Activated gamma-delta T cell (primary cell): ENCODE measurements at regions not wholly inside any gene's neighbourhood (a gene's known extent, or its start where the extent isn't known, plus 50 kb on each side); places are given as distances from the start of the nearest gene placed in this dataset.
"Not testable (repeated sequence)": the region's sequence is repeated elsewhere in the genome, so short reads cannot be mapped to it uniquely, and the experiment has no call there.

Experiments
- DNase-seq: peaks from one replicate; lab custom pipeline; 2025; lab: John Stamatoyannopoulos, UW

DNA sequence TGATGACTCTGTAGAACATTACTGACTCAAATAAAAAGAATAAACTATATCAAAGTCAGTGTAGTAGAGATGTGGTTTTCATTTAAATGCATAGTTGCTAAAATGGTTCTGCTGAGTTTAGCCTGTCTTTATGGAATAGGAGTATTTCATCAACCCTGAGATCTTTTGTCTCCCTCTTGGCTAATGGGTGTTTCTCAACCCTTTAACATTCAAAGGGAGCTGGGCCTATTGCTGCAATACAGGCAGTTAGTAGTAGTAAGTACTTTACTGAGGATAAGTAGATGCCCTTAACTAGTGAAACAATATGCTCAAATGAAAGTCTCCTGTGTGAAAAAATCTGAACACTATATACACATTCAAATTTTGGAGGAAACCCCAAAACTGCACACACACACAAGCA is 184.7 kb upstream of the TTC14 start:
- no peak for DNase-seq

DNA sequence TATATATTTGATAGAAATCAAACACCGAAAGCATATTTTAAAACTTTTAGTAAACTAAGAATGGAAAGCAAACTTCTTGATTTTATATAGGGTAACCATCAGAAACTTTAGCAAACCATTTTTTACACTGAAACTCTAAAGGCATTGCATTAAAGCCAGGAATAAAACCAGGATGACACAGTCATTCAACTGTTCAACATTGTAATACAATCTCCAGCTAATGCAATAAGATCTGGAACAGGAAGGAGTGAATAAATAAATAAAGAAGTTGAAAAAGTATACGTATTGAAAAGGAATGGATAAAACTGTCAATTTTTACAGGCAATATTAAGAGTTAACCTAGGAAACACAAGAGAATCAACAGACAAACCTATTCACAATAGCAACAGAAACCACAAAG is 181.9 kb upstream of the TTC14 start:
- DNase-seq = no peak

DNA sequence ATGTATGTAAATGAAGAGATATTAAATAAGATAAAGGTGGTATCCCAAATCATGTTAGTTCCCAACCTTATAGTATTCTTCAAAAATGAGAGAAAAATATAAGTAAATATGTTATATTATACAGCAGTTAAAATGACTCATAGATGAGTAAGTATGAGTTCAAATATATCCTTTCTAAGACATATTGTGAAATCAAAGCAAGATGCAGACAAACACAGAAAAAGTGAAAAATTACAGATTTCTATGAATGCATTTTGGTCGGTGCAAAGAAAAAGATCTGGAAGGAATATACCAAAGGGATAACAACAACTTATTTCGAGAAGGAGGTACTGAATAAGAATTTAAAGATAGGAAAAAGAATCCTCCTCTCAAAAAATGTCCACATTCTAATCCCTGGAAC is 181.2 kb upstream of the TTC14 start:
- no peak for DNase-seq

DNA sequence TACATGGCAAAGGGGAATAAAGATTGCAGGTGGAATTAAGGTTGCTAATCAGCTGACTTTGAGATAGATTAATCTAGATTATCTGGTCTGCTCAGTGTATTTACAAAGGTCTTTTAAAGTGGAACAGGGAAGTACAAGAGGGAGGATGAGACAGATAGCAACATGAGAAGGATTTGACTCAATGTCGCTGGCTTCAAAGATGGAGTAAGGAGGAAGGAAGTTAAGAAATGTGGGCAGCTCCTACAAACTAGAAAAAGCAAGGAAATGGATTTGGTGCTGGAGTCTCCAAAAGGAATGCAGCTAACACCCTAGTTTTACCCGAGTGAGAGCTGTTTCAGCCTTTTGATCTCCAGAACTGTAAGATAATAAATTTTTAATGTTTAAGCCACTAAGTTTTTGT is 180.7 kb upstream of the TTC14 start:
- no peak for DNase-seq

DNA sequence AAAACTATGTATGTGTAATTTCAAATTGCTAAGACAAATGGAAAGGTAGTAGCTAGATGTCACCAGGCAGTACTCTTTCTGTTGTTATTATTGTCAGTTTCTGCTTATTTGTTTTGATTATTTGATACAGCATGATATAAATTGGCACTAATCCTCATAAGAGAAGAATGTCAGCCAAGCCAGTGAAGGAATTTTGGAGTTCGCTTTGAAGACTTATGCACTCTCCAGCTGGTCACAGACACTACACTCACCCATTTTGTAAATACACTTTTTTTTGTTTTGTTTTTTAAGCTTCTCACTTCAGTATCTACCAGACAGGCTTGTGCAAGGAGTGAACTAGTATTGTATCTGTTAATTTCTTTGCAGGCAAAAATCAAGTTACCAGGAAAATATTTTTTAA is 180.2 kb upstream of the TTC14 start:
- no peak for DNase-seq

DNA sequence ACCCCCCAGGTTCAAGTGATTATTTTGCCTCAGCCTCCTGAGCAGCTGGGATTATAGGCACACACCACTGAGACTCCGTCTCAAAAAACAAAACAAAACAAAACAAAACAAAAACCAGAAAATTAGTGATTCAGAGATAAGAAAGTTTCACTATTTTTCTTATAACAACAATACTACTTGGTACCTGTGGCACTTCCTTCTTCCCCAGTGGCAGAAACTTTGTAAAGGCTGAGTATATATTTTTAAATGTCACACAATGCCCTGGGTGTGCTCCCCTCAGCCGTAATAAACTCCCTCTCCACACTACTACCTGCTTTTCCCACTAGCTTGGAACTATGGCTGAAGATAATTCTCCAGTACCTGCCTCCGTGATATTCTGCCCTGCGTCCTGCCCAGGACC is 177.7 kb upstream of the TTC14 start:
- not testable (repeated sequence) for DNase-seq

DNA sequence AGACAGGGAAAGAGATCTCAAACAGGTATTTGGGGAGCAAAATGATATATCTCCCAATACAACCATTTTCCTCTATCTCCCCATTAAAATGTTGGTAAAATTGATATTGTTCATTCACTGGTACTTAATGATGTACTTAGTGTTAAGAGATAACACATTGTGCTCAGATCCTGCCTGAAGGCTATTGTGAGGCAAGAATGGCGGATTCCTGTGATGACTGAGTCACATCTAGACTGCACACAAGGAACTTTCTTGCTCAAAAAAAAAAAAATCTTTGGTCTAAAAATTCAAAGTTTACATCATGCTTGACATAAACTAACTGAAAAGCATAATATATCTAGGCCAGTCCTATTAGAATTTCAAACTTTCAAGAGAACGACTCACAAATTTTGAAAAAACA is 171.1 kb upstream of the TTC14 start:
- DNase-seq = no peak

DNA sequence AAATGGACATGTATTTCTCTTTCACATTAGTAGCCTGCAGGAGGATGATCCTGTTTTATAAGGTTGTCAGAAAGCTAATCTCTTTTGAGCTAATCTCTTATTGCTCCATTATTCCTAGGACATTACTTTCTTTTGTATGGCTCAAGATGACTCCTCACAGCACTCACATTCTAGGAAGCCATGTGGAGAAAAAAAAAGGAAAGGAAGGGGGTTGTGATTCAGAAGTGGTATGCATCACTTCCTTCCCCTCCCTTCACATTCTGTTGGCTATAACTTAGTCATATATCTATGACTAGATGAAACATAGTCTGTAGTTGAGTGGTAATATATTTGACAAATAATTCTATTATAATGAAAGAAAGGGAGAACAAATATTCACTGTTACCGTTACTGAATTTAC is 168.8 kb upstream of the TTC14 start:
- DNase-seq = no peak

DNA sequence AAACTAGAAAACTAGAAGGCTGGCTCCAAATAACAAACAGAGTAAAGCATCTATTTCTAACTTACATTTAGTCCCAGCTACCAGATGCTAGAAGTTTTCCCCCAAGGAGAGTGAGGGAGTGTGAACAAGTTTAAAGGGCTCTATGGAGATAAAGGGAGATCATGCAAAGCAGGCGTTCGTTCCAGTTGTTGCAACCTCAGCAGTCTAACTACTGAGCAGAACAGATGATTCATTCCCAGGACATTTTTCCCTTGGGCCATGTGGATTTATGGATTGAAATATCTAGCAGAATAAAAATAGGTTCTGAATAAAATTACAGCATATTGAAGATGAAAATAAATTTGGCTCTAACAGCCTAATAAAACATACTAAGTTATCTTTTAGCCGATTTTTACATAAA is 154.8 kb upstream of the TTC14 start:
- DNase-seq = no peak

DNA sequence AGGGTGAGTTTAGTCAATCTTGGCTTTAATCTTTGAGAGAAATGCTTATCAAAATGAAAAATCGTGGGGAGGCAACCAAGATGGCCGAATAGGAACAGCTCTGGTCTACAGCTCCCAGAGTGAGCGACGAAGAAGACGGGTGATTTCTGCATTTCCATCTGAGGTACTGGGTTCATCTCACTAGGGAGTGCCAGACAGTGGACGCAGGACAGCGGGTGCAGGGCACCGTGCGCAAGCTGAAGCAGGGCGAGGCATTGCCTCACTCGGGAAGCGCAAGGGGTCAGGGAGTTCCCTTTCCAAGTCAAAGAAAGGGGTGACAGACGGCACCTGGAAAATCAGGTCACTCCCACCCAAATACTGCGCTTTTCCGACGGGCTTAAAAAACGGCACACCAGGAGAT is 153.6 kb upstream of the TTC14 start:
- not testable (repeated sequence) for DNase-seq

DNA sequence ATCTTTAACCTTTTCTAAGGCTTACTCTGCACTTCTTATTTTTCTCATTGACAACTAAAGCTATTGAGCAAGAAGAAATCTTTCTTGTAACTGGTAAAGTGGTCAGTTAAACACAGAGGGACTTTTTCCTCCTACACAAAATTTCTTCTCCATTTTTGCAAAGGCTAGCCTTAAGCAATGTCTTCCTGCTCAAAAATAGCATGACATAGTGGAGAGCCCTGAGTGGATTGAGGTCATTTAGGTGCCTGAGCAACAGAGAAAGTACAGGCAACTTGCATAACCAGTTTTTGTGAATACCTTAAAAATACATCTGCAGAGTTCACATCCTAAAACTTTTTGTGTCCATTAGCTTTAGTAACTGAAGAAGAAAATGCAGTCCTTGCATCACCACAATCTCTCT is 144.7 kb upstream of the TTC14 start:
- DNase-seq = no peak

DNA sequence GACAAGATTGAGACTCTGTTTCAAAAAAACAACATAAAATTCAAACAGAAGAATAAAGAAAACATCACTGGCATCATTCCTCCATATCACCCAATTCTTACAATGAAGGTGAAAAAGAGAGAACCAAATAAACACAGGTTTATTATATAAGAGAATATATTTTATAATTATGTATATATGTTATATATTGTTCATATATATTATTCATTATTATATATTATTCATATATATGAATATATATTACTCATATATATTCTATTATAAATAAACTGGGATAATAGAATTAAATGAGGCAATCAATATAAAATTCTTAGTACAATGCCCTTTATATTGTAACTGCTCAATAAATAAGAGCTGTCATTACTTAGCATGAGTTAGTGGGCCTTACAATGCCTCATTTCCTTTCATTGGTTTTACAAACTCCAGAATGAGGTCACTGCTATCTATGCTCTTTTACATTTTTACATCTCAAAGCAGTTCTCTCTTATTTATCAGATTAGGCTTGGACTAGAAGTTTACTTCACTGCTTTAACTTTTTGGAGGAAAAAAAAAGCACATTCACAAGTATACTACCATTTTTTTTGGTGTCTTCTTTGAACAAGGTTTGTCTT is 135.5 kb upstream of the TTC14 start:
- DNase-seq = no peak

DNA sequence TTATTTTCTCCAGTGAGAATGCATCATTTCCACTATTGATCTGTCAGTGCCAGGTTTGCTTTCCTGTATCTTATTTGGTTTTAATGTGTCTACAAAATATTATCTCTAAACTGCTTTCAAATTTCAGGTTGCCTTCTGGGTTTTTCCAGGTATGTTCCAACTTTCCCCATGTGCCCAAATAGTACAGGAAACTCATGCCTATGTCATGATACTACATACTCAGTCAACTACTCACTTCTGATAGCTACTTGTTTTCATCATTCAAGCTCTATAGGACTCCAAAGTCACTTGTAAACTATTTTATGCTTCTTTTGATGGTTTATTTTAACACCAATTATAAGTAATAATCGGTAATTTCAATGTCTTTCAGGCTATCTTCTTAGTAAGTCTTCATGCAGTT is 134.8 kb upstream of the TTC14 start:
- no peak for DNase-seq

DNA sequence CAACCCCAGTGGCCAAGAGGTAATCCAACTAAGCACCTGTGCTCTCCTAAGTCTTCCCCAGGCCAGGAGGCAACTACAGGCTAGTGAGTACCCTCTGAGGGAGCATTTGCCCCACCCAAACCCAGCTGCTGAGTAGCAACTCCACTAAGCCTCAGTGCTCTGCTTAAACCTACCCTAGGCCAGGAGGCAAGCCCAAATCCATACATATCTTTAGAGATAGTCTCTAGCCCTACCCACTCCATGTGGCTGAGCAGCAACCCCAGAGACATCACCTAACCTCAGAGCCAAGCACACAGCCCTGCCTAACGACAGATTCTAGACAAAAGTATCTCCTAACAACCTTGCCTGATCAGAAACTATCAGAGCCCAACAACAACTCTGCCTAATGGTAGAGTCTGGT is 132.8 kb upstream of the TTC14 start:
- DNase-seq = no peak

DNA sequence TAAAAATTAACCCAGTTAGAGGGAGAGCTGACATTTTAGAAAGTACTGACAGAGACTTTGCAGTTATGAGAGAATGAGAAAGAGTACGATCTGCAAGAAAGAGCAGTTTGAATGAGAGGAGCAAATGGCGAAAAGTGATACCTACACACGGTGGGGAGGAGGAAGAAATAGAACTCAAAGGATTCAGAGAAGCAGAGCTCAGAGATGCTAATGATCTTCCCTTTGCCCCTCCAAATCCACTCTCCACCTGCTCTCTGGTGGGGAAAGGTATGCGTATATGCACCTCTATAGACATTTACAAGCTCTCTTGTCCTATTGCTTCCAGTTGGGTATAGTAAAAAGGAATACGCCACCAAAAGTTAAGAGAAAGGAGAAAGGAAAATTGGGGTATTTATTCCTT is 123.3 kb upstream of the TTC14 start:
- DNase-seq = no peak

DNA sequence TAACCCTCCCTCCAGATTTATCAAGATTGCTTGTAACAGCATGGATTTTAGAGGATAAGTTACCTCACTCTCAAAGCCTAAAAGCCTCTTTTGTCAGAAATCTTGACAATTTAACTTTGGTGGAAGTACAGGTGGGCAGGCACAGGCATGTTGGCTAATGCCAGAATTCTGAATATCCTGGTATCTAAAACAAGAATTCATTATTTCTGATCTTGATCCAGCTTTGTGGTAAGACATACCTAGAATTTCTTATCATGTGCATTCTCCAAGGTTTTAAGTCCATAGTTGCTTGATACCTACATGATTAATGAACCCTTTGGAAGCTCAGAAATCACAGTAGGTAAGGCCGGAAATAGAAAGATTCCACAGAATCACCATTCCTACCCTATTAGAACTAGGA is 109.9 kb upstream of the TTC14 start:
- no peak for DNase-seq

DNA sequence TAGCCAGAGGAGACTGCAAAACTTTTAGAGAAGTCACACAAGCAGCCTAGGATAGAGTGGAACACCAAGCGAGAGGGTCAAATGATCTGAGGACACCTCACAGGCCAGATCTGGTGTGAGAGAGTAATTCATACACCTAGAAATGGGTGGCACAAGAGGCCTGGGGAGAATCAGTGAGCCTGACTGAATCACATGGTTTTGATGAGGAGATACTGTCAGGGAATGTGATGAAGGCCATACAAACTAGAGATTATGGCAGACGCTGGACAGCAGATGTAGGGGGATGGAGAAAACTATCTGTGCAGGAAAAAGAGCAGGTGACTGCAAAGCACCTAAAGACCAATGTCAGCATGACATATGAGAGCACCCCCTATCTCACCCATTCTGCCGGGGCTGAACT is 105.0 kb upstream of the TTC14 start:
- no peak for DNase-seq

DNA sequence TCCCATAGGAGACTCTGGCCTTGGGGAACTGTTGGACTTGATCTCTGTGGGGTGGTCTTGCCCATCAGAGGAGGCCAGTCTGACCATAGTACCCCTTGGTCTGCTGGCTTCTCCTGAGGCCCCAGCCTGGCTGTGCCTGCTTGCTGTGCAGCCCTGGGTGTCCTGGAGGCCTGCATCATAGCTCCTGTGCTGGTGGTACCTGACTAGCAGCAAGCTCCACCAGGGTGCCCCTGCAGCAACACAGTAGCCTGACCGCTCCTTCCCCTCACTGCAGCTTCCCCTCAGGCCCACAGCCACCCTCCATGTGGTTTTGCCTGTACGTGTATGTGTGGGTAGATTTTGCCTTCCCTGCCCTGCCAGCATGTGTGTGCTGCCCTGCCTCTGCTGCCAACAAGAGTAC is 85.6 kb upstream of the TTC14 start:
- DNase-seq = no peak

DNA sequence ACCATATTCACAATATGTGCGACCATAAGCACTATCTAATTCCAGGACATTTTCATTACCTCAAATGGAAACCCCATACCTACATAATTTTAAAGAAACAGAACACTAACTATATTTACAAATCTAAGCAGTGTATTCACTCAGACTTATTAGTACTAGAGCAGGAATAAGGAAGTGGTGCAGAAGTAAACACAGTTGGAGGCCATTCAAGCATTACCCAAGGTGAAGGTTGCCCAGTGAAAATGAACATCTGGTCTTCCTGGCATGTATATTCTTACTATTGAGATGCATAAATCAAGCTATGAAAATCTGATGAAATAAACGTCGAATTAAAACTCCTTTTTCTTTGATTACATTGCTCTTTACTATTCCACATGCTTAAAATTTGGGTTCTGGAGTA is 78.9 kb upstream of the TTC14 start:
- DNase-seq = no peak

DNA sequence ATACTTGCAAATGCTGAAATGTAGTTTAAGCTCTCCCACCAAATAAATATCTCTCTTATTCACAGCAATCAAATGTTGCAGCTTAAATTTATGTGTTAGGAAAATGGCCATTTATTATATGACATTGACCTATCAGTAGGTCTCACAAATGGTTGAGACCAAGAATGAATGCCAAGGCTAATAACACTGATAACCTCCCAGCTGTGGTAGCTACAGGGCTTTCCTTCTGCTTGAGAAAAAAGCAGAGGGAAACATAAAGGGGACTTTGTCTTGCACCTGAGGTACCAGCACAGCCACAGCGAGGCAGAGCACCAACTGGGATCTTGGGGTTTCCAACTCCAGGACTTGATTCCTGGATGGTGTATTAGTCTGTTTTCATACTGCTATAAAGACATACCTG is 73.1 kb upstream of the TTC14 start:
- no peak for DNase-seq

DNA sequence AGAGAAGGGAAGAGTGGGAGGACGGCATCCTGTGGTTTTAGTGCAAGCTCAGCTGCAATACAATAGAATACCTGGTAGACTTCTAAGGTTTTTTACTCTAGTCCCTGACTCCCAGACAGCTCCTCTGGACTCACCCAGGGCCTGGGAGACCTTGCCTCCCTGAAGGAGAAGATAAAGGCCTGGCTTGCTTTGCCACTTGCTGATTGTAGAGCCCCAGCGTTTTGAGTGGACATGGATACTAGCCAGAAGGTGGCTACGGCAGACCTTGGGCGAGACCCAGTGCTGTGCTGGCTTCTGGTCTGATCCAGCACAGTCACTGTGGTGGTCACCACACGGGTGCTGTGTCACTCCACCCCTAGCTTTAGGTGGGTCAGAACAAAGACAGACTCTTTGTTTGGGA is 72.2 kb upstream of the TTC14 start:
- no peak for DNase-seq

DNA sequence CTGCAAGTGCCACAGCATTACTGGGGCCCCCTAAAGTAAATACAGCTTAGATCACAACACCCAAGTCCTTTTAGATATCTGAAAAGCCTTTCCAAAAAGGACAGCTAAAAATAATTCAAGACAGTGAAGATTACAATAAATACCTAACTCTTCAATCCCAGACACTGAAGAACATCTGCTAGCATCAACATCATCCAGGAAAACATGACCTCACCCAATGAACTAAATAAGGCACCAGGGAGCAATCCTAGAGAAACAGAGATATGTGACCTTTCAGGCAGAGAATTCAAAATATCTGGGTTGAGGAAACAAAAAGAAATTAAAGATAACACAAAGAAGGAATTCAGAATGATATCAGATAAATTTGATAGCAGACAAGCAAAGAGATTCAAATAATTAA is 71.7 kb upstream of the TTC14 start:
- DNase-seq = no peak

DNA sequence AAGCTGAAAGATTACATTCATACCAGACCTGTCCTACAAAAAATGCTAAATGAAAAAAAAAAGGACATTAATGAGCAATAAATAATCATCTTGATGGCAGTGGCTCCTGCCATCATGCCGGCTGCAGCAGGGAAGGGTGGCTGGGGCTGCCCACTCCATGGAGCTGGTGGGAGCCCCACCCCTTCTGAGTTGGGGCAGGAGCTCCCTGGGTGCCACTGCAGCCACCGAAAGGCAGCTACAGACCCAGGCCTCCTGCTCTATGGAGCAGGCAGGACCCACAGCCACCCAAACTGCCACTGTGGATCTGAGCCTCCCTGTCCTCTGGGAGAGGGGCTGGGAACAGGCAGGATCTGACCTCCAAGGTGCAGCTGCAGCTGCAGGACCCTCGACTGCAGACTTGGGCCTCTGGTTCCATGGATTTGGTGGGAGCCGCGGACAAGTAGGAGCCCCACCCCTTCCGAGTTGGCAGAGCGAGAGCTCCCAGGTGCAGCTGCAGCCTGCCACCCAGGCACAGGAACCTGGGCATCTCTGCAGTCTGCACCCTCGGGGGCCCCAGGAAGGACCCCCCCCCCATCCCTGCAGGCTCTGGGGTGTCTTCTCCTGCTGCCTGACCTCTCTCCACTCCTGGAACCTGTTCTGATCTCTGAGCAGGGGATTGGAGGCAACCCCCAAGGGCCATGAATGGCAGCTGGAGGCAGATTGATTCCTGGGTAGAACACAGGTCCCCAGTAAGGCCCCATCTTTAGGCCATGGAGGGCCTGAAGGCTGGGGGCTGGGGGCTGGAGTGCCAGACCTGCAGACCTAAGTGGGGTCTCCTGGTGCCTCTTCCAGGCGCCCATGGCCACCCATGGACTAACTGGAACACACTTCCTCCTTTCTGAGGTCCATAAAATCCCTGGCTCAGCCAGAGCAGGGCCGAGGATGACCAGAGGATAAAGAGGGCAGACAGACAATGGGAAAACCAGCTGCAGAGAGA is 70.4 kb upstream of the TTC14 start:
- DNase-seq = no peak

DNA sequence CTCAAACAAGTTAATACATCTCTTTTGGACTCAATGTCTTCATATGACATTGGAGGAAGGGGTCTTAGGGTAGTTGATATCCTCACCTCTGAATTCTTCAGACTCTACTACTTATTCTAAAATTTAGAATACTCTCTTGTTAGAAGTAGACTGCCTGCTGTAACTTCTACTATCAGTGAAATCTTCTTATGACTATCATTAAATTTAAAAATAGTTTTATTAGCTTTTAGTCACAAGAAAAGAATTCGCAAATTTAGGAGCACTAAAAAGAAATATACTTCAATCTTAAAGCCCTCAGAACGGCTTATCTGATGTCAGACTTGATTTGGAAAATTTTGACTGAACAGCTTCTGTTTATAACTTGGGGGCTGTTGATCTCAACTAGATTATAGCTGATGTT is 67.1 kb upstream of the TTC14 start:
- no peak for DNase-seq
